HUES48 (cell line): ENCODE measurements at regions not wholly inside any gene's neighbourhood (a gene's known extent, or its start where the extent isn't known, plus 50 kb on each side); places are given as distances from the start of the nearest gene placed in this dataset.

Experiments used
- H3K27ac ChIP-seq: one replicate; pipeline ENCODE4 v1.7.0; 2013; ENCODE audit warnings: low read depth, low read length, inconsistent platforms
- H3K27me3 ChIP-seq: 2 replicates; pipeline ENCODE4 v1.6.1; 2013; ENCODE audit warnings: mild to moderate bottlenecking, low read length; ENCODE audit not compliant: control insufficient read depth, insufficient read depth
- H3K36me3 ChIP-seq: 2 replicates; pipeline ENCODE4 v1.6.1; 2013; ENCODE audit warnings: low read length; ENCODE audit not compliant: control insufficient read depth, insufficient read depth
- H3K4me1 ChIP-seq: 2 replicates; pipeline ENCODE4 v1.6.1; 2013; ENCODE audit warnings: mild to moderate bottlenecking, low read length; ENCODE audit not compliant: control insufficient read depth, insufficient read depth
- H3K4me3 ChIP-seq: 2 replicates; pipeline ENCODE4 v1.5.1; 2013; ENCODE audit warnings: mild to moderate bottlenecking, low read depth, low read length
- H3K9ac ChIP-seq: 2 replicates; pipeline ENCODE4 v1.6.1; 2013; ENCODE audit warnings: mild to moderate bottlenecking, low read depth, low read length, moderate library complexity
- H3K9me3 ChIP-seq: 2 replicates; pipeline ENCODE4 v1.6.1; 2013; ENCODE audit warnings: low read length; ENCODE audit not compliant: control insufficient read depth, insufficient read depth

DNA sequence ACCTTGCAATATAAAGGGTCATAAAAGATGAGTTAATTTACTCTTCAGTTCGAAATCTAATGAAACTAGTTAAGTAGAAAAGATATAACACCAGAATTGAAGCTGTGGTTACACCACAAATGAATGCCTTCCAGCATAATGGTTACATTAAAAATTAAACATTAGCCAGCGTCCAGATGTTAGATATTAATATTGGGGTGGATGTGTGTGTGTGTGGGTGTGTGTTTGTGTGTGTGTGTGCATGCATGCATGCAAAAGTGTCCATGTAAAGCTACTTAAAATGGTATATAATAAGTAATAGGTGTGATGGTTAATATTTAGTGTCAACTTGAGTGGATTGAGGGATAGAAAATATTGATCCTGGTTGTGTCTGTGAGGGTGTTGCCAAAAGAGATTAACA, 170.4 kb upstream of the FN1 start:
- Histone ChIP-seq H3K27ac (no peak overlapping the region), H3K9ac (no peak overlapping the region), H3K9me3 (no peaks in the 10 kb centered on the region), H3K27me3 (no peaks in the 10 kb centered on the region), H3K4me1 (no peaks in the 10 kb centered on the region), H3K4me3 (no peak overlapping the region), H3K36me3 (no peaks in the 10 kb centered on the region)

DNA sequence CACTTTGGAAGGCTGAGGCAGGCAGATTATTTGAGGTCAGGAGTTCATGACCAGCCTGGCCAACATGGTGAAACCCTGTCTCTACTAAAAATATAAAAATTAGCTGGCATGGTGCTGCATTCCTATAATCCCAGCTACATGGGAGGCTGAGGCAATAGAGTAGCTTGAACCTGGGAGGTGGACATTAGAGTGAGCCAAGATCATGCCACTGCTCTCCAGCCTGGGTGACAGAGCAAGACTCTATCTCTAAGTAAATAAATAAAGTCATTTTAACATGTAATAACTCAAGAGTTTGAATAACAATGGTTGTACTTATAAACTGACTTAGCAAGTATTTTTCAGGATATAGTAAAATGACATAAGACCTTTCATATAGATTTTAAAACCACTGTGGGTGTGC, 169.3 kb upstream of the FN1 start:
- Histone ChIP-seq H3K4me1 (no peaks in the 10 kb centered on the region), H3K9me3 (no peaks in the 10 kb centered on the region), H3K4me3 (no peak overlapping the region), H3K36me3 (no peaks in the 10 kb centered on the region), H3K27ac (no peak overlapping the region), H3K9ac (no peak overlapping the region), H3K27me3 (no peaks in the 10 kb centered on the region)

DNA sequence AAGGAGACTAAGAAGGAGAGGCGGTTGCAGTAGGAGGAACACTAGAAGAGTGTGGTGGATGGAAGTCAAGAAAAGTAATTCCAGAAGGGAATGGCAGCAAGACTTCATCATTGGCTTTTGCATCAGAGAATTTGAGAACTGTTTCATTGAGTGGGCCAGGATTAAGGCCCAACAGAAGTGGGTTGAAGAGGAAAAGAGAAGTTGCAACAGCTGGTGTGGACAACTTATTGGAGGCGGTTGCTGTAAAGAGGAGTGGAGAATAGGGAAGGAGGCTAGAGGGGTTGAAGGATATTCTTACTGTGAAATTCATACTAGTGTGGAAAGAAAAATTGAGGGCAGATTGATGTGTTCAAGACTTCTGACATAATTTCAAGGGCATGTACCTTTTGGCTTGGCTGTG, 168.7 kb upstream of the FN1 start:
- no peak overlapping the region for H3K4me3 ChIP-seq
- H3K4me1 ChIP-seq, result no peaks in the 10 kb centered on the region
- H3K27ac ChIP-seq, result no peak overlapping the region
- no peaks in the 10 kb centered on the region for H3K36me3 ChIP-seq
- no peaks in the 10 kb centered on the region for H3K27me3 ChIP-seq
- no peak overlapping the region for H3K9ac ChIP-seq
- H3K9me3 ChIP-seq, result no peaks in the 10 kb centered on the region

DNA sequence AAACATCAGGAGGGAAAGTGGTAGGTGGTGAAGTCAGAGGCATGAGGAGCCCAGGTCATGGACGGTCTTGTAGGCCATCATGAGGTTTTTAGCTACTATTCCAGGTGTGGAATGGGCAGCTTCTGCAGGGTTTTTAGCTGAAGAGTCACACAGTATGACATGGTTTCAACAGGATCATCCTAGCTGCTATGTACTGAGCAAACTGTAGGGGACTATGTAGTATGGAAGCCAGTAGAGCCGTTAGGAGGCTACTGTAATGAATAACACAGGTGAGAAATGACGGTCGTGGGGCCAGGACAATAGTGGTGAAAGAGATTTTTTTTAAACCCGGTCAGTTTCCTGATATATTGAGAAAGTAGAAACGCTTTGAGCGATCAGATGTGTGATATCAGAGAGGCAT, 167.6 kb upstream of the FN1 start:
- H3K27me3 ChIP-seq, result no peaks in the 10 kb centered on the region
- H3K4me3 ChIP-seq, result no peak overlapping the region
- H3K4me1 ChIP-seq, result no peaks in the 10 kb centered on the region
- H3K9me3 ChIP-seq, result no peaks in the 10 kb centered on the region
- H3K36me3 ChIP-seq, result no peaks in the 10 kb centered on the region
- no peak overlapping the region for H3K9ac ChIP-seq
- no peak overlapping the region for H3K27ac ChIP-seq

DNA sequence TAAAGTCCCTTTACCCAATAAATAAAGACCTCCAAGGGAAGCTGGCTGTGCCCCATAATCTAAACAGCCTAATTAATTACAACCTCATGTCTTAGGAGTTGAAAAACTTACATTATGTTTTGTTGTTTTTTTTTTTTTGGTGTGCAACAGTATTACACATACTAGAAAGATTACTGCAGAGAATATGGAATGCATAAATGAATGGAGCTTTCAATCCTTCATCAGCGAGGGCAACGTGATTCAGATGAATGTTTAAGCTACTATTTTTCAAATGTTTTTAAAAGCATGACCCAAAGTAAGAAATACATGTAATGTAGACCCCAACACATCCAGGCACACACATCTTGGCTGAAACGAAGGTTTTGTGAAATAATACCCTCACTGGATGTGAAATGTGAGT, 167.1 kb upstream of the FN1 start:
- H3K9me3 ChIP-seq, result no peaks in the 10 kb centered on the region
- no peak overlapping the region for H3K4me3 ChIP-seq
- no peaks in the 10 kb centered on the region for H3K36me3 ChIP-seq
- no peaks in the 10 kb centered on the region for H3K4me1 ChIP-seq
- H3K9ac ChIP-seq, result no peak overlapping the region
- H3K27ac ChIP-seq, result no peak overlapping the region
- H3K27me3 ChIP-seq, result no peaks in the 10 kb centered on the region

DNA sequence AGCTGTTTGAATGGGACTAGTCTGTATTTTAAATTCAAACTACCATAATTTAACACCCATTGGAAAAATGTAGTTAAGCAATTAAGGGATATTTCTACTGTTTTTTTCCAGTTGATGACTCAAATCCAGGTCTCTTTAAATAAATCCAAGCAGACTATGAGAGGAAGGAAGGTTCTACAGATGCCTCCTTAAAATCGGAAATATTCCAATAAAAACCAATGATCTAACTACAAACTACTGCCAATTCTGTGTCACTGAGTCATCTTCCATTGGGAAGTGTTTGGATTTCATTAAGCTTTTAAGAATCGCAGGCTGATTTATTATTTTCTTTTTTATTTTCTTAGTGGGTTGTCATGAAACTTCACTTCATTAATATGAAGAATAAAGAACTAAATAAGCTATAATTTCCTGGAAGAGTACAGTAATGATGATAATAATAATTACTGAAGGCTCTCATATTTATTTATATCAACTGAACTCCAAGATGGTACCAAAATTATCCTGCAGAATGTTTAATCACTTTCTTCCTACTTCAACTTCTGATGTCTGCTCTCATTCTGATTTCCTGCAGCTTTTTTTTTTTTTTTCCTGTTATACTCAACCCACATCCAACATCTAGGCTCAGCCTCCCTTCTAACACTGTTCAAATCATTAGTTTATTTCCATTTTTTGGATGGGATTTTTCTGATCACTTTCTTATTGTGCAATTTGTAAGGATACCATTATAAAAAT, 166.3 kb upstream of the FN1 start:
- H3K27ac ChIP-seq, result no peak overlapping the region
- H3K4me1 ChIP-seq, result no peaks in the 10 kb centered on the region
- no peaks in the 10 kb centered on the region for H3K36me3 ChIP-seq
- H3K9ac ChIP-seq, result no peak overlapping the region
- H3K9me3 ChIP-seq, result no peaks in the 10 kb centered on the region
- no peak overlapping the region for H3K4me3 ChIP-seq
- H3K27me3 ChIP-seq, result no peaks in the 10 kb centered on the region

DNA sequence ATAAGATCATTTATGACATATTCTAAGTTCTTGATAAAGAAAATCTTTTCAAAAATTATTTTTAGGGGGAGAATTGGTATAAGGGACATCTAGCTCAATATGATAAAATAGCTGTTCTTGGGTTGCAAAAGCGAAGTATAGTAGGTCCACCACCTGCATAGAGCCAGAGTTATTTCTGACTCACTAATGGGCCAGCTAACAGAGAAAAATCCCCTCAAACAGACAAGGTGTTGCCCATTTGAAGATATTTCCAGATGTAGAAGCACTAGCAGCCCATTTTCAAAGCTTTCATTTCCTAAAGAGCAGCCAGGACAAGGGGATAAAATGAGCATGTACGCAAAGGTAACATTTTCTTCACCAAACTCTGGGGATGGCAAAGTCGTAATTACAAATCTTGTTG, 165.7 kb upstream of the FN1 start:
- H3K27ac ChIP-seq, result no peak overlapping the region
- no peaks in the 10 kb centered on the region for H3K27me3 ChIP-seq
- H3K9me3 ChIP-seq, result no peaks in the 10 kb centered on the region
- no peaks in the 10 kb centered on the region for H3K36me3 ChIP-seq
- H3K9ac ChIP-seq, result no peak overlapping the region
- H3K4me1 ChIP-seq, result no peaks in the 10 kb centered on the region
- H3K4me3 ChIP-seq, result no peak overlapping the region

DNA sequence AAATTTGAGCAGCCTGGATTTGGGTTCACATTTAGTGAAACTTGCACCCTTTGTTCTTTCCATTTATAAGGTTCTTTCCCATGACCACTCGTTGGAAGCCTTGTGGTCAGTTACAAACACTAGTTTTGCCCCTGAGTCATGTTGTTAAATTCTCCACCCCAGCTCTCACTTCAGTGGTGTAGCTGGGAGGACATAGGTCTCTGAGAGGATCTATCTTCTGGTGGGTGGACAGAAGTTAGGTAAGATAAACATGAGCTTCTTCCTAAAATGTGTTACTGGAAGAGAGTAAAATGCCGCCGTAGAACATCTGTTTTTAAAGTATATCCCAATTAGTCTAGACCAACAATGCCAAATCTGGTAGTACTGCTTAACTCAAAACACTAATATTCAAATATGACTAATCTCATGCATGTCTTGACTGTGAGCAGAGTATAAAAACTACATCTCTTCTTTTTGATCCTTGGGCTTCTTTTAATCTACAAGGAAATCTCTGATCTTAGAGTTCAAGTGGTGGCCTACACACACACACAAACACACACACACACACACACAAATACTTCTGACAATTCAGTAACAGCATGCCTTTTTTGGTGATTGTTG, 162.6 kb upstream of the FN1 start:
- Histone ChIP-seq H3K27me3 (no peaks in the 10 kb centered on the region), H3K9me3 (no peaks in the 10 kb centered on the region), H3K36me3 (no peaks in the 10 kb centered on the region), H3K4me1 (no peaks in the 10 kb centered on the region), H3K4me3 (no peak overlapping the region), H3K27ac (no peak overlapping the region), H3K9ac (no peak overlapping the region)

DNA sequence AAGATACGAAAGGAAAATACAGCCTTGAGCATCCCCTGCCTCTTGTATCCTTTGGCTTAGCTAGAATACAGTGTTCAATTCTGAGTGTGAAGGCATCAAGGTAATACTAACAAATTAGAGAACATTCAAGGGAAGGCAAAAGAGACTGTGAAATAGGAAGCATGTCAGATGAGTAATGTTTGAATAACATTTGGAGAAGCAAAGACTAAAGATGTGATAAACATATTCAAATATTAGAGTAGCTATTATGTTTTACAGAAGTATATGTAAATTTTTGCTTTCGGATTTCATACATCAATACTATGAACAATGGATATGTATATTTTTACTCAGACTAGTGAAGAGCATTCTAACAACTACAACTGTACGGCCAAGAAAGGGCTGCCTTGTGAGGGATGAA, 161.7 kb upstream of the FN1 start:
- Histone ChIP-seq H3K4me1 (no peaks in the 10 kb centered on the region), H3K27ac (no peak overlapping the region), H3K9ac (no peak overlapping the region), H3K9me3 (no peaks in the 10 kb centered on the region), H3K36me3 (no peaks in the 10 kb centered on the region), H3K27me3 (no peaks in the 10 kb centered on the region), H3K4me3 (no peak overlapping the region)

DNA sequence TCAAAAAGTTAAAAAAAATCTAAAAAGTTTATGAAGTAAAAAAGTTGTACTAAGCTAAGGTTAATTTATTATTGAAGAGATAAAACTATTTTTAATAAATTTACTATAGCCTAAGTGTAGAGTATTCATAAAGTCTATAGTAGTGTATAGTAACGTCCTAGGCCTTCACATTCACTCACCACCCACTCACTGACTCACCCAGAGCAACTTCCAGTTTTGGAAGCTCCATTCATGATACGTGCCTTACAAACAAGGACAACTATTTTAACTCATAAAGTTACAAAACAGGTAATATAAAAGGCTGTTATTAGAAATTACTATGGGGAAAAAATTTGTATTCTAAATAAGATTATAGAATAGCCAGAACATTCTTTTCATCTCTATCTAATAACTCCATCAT, 158.9 kb upstream of the FN1 start:
- Histone ChIP-seq H3K9ac (no peak overlapping the region), H3K27ac (no peak overlapping the region), H3K36me3 (no peaks in the 10 kb centered on the region), H3K4me3 (no peak overlapping the region), H3K9me3 (no peaks in the 10 kb centered on the region), H3K4me1 (no peaks in the 10 kb centered on the region), H3K27me3 (no peaks in the 10 kb centered on the region)

DNA sequence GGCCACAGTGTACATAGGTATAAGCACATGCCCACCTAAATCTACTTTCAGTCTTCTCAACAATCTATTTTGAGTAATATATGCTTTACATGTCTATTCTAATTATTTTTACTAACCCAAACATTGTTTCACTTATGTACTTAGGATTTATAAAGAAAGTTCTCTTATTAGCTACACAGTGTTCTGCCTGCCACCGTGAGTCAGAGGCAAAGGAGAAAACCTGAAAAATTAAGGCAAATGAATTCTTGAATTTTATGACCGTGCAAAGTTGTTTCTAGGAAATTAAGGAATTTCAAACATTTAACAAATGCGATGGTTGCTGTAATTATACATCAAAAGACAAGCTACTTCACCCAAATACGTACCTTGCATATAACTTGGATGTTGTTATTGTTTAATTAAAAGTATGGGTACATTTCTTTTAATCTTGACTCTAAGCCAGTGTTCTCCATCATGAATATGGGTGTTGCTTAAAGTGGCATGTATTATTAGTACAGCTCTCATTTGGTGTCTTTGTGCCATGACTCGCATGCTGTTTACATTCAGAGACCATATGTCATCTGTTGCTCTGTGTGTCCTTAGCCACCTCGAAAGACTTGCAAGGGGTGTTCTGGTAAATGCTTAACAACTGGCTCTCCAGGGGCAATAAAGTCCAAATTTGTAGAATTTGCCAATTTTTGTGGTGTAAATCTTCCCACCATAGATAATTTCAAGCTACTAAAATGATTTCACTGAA, 154.3 kb upstream of the FN1 start:
- H3K4me1 ChIP-seq, result no peaks in the 10 kb centered on the region
- H3K9ac ChIP-seq, result no peak overlapping the region
- no peaks in the 10 kb centered on the region for H3K9me3 ChIP-seq
- no peak overlapping the region for H3K27ac ChIP-seq
- no peak overlapping the region for H3K4me3 ChIP-seq
- no peaks in the 10 kb centered on the region for H3K27me3 ChIP-seq
- H3K36me3 ChIP-seq, result no peaks in the 10 kb centered on the region
